ENCODE measurements at regions not wholly inside any gene's neighbourhood (a gene's known extent, or its start where the extent isn't known, plus 50 kb on each side); places are given as distances from the start of the nearest gene placed in this dataset.

GRCh38 chr14:53748691-53749090, 207.9 kb downstream of the BMP4 start:
- DNase-seq: no peak
- intact Hi-C loops (cut with micrococcal nuclease): no loop called here

GRCh38 chr14:53744857-53745256, 211.8 kb downstream of the BMP4 start:
- Histone ChIP-seq H3K36me3 (no peaks in the 10 kb centered on the region), H3K27me3 (ENCODE audit: low read depth) (no peaks in the 10 kb centered on the region), H3K4me3 (no peak overlapping the region), H3K9me3 (replicated peaks) (no peaks in the 10 kb centered on the region), H3K27ac (replicated peaks) (no peak overlapping the region), H3K4me1 (no peaks in the 10 kb centered on the region)
- intact Hi-C loops (cut with micrococcal nuclease): no loop called here
- no peak for TF ChIP-seq CTCF (IDR thresholded peaks at IDR 0.05; ENCODE audit: borderline replicate concordance)
- no peak for DNase-seq

More at GRCh38 chr14:53748691-53749090, 207.9 kb downstream of the BMP4 start:
- TF ChIP-seq CTCF (IDR thresholded peaks at IDR 0.05; ENCODE audit: borderline replicate concordance): no peak
- Histone ChIP-seq H3K9me3 (replicated peaks) (no peaks in the 10 kb centered on the region), H3K27ac (replicated peaks) (no peak overlapping the region), H3K27me3 (ENCODE audit: low read depth) (no peaks in the 10 kb centered on the region), H3K4me1 (no peaks in the 10 kb centered on the region), H3K4me3 (no peak overlapping the region), H3K36me3 (no peaks in the 10 kb centered on the region)

GRCh38 chr14:53743371-53743770, 213.3 kb downstream of the BMP4 start:
- Histone ChIP-seq H3K27me3 (ENCODE audit: low read depth) (no peaks in the 10 kb centered on the region), H3K36me3 (no peaks in the 10 kb centered on the region), H3K27ac (replicated peaks) (no peak overlapping the region), H3K4me3 (no peak overlapping the region), H3K9me3 (replicated peaks) (no peaks in the 10 kb centered on the region), H3K4me1 (no peaks in the 10 kb centered on the region)
- intact Hi-C loops (cut with micrococcal nuclease): no loop called here
- TF ChIP-seq CTCF (IDR thresholded peaks at IDR 0.05; ENCODE audit: borderline replicate concordance): no peak
- DNase-seq: no peak

- Histone ChIP-seq H3K27me3 (ENCODE audit: low read depth) (no peaks in the 10 kb centered on the region), H3K27ac (replicated peaks) (no peak overlapping the region)
- no peak for DNase-seq
Measured at GRCh38 chr14:53742233-53742620, 214.4 kb downstream of the BMP4 start.

GRCh38 chr14:53741479-53742232, 215.0 kb downstream of the BMP4 start:
- Histone ChIP-seq H3K9me3 (replicated peaks) (no peaks in the 10 kb centered on the region), H3K27me3 (ENCODE audit: low read depth) (no peaks in the 10 kb centered on the region), H3K36me3 (no peaks in the 10 kb centered on the region), H3K4me3 (no peak overlapping the region), H3K4me1 (no peaks in the 10 kb centered on the region), H3K27ac (replicated peaks) (no peak overlapping the region)
- TF ChIP-seq CTCF (IDR thresholded peaks at IDR 0.05; ENCODE audit: borderline replicate concordance): no peak
- intact Hi-C loops (cut with micrococcal nuclease): no loop called here
- DNase-seq: no peak

More at GRCh38 chr14:53742233-53742620, 214.4 kb downstream of the BMP4 start:
- H3K4me3 ChIP-seq: no peak overlapping the region
- H3K36me3 ChIP-seq: no peaks in the 10 kb centered on the region
- no peaks in the 10 kb centered on the region for H3K9me3 ChIP-seq (replicated peaks)
- intact Hi-C loops (cut with micrococcal nuclease): no loop called here
- no peaks in the 10 kb centered on the region for H3K4me1 ChIP-seq
- TF ChIP-seq CTCF (IDR thresholded peaks at IDR 0.05; ENCODE audit: borderline replicate concordance): no peak

Data from left ventricle myocardium inferior (tissue), 1 donor.